Vagina (tissue), 2 donors: ENCODE measurements at regions not wholly inside any gene's neighbourhood (a gene's known extent, or its start where the extent isn't known, plus 50 kb on each side); places are given as distances from the start of the nearest gene placed in this dataset.

ENCODE experiments used
- POLR2A ChIP-seq, 2 donors: fragments of 450-650 bp; IDR thresholded peaks; one replicate each; pipeline ENCODE4 v1.6.1; 2017; ENCODE audit warnings: antibody characterized with exemption in 2 of 2, mild to moderate bottlenecking in 2 of 2, moderate library complexity in 2 of 2
- POLR2AphosphoS5 ChIP-seq, 2 donors: sonication (generic); formaldehyde crosslinking; IDR thresholded peaks; one replicate each; pipeline ENCODE4 v1.9.0; 2017; ENCODE audit warnings: antibody characterized with exemption in 2 of 2, mild to moderate bottlenecking in 2 of 2, low read depth in 1 of 2; ENCODE audit not compliant: insufficient read depth in 1 of 2
- TF ChIP-seq, protein P1 (sequence below), 3 experiments: fragments of 450-650 bp in 2 of 3; fragments of 200-600 bp in 1 of 3; sonication (generic) in 1 of 3; IDR thresholded peaks; one replicate each; pipeline ENCODE4 v1.5.1; 2017 to 2019; ENCODE audit warnings: antibody characterized with exemption in 3 of 3, mild to moderate bottlenecking in 2 of 3, moderate library complexity in 2 of 3

DNA sequence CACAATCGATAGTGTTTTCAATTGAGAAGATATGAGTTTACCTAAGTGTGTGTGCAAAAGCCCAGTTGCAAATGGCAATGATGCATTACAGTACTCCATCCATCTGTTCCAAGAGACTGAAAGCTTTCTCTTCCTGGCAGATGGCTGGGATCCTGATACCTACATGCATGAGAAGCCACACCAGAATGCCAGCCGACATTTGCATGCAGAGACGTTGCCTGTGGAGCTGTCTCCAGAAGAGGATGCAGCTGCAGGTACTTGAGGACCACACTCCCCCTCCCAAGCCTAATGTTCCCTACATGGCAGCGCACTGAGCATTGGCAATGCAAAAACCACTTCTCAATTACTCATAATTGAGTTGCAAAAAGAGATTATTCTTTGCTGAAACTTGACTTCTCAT, 332.1 kb downstream of the WDR11 start:
- TF ChIP-seq, protein P1, sequence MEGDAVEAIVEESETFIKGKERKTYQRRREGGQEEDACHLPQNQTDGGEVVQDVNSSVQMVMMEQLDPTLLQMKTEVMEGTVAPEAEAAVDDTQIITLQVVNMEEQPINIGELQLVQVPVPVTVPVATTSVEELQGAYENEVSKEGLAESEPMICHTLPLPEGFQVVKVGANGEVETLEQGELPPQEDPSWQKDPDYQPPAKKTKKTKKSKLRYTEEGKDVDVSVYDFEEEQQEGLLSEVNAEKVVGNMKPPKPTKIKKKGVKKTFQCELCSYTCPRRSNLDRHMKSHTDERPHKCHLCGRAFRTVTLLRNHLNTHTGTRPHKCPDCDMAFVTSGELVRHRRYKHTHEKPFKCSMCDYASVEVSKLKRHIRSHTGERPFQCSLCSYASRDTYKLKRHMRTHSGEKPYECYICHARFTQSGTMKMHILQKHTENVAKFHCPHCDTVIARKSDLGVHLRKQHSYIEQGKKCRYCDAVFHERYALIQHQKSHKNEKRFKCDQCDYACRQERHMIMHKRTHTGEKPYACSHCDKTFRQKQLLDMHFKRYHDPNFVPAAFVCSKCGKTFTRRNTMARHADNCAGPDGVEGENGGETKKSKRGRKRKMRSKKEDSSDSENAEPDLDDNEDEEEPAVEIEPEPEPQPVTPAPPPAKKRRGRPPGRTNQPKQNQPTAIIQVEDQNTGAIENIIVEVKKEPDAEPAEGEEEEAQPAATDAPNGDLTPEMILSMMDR (IDR thresholded peaks at IDR 0.05) = no peak
- TF ChIP-seq POLR2A (IDR thresholded peaks at IDR 0.05) (no peak), POLR2AphosphoS5 (IDR thresholded peaks at IDR 0.05; ENCODE audit: insufficient read depth in 1 of 2, low read depth in 1 of 2) (no peak)
